ENCODE measurements at regions not wholly inside any gene's neighbourhood (a gene's known extent, or its start where the extent isn't known, plus 50 kb on each side); places are given as distances from the start of the nearest gene placed in this dataset.

- 82 to 83% methylated on average over 6 of the region's 6 CpGs for WGBS, 2 donors
- ATAC-seq = no peak
- TF ChIP-seq CTCF (IDR thresholded peaks at IDR 0.05) = no peak
- intact Hi-C loops (cut with DNase I) = no loop called here
- H3K27me3 ChIP-seq = no peaks in the 10 kb centered on the region
- no peak for DNase-seq
- H3K4me3 ChIP-seq = no peak overlapping the region
- no peaks in the 10 kb centered on the region for H3K9me3 ChIP-seq
- no peak overlapping the region for H3K27ac ChIP-seq
- no peaks in the 10 kb centered on the region for H3K36me3 ChIP-seq
- no peaks in the 10 kb centered on the region for H3K4me1 ChIP-seq
Measured at GRCh38 chr13:89708013-89708412, 1639.5 kb upstream of the MIR17HG start.

- 60 to 70% methylated on average over 4 of the region's 4 CpGs for WGBS, 2 donors
- no peak for DNase-seq
- H3K27ac ChIP-seq = no peak overlapping the region
- H3K36me3 ChIP-seq = no peaks in the 10 kb centered on the region
- H3K27me3 ChIP-seq = no peaks in the 10 kb centered on the region
- no peak overlapping the region for H3K4me3 ChIP-seq
- intact Hi-C loops (cut with DNase I) = no loop called here
- ATAC-seq = no peak
- H3K9me3 ChIP-seq = peaks cover 0 to 11% (median 0%) of the 10 kb centered on the region in 11 donors
- no peak for TF ChIP-seq CTCF (IDR thresholded peaks at IDR 0.05)
- no peaks in the 10 kb centered on the region for H3K4me1 ChIP-seq
Measured at GRCh38 chr13:89721216-89721615, 1626.3 kb upstream of the MIR17HG start.

GRCh38 chr13:89726690-89727435 is 1620.6 kb upstream of the MIR17HG start:
- no peak for DNase-seq
- WGBS, 2 donors = 50 to 53% methylated on average over 2 of the region's 2 CpGs

GRCh38 chr13:89733829-89734228 is 1613.7 kb upstream of the MIR17HG start:
- Histone ChIP-seq H3K4me1 (no peaks in the 10 kb centered on the region), H3K9me3 (no peaks in the 10 kb centered on the region), H3K27ac (no peak overlapping the region), H3K4me3 (no peak overlapping the region), H3K36me3 (no peaks in the 10 kb centered on the region), H3K27me3 (no peaks in the 10 kb centered on the region)
- no peak for DNase-seq
- ATAC-seq = no peak
- no peak for TF ChIP-seq CTCF (IDR thresholded peaks at IDR 0.05)
- intact Hi-C loops (cut with DNase I) = no loop called here
- WGBS, 2 donors = 69 to 74% methylated on average over 5 of the region's 5 CpGs

More at GRCh38 chr13:89726690-89727435, 1620.6 kb upstream of the MIR17HG start:
- ATAC-seq = no peak
- H3K4me1 ChIP-seq = no peaks in the 10 kb centered on the region
- no peak overlapping the region for H3K27ac ChIP-seq
- peaks cover 0 to 21% (median 0%) of the 10 kb centered on the region in 11 donors for H3K9me3 ChIP-seq
- no peak for TF ChIP-seq CTCF (IDR thresholded peaks at IDR 0.05)
- H3K27me3 ChIP-seq = no peaks in the 10 kb centered on the region
- H3K4me3 ChIP-seq = no peak overlapping the region
- H3K36me3 ChIP-seq = no peaks in the 10 kb centered on the region
- intact Hi-C loops (cut with DNase I) = no loop called here

Data from heart right ventricle (tissue), 16 donors.